NAMALWA (cell line): ENCODE measurements at regions not wholly inside any gene's neighbourhood (a gene's known extent, or its start where the extent isn't known, plus 50 kb on each side); places are given as distances from the start of the nearest gene placed in this dataset.
"Not testable (repeated sequence)": the region's sequence is repeated elsewhere in the genome, so short reads cannot be mapped to it uniquely, and the experiment has no call there.

Experiments used
- DNase-seq: peaks from one replicate; pipeline ENCODE4 v3.0.0-alpha.2; 2015; ENCODE audit warnings: low spot score

DNA sequence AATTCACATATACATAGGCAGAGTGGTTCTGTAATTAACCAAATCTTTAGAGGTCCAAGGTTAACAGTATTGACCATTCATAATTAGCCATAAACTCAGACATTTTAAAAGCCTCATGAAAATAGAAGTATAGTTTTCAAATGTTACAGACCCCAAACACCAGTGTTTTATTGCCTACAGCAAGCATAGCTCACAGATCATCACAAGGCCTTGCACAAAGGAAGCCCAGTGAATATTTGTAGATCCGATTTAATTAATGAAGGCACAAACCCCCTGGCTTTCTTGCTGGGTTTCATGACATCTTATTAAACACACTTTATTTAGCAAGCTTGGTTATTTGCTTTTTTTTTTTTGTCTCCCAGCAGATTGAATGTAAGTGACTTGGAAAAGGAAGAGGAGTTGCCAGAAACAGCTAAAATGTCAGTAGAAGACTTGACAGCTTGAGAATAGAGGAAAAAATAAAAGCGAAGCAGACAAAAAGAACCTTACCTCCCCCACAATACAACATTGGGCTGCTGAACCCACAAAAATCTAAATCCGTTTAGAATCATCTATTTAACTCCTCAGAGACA is 283.9 kb upstream of the TNC start:
- no peak for DNase-seq

DNA sequence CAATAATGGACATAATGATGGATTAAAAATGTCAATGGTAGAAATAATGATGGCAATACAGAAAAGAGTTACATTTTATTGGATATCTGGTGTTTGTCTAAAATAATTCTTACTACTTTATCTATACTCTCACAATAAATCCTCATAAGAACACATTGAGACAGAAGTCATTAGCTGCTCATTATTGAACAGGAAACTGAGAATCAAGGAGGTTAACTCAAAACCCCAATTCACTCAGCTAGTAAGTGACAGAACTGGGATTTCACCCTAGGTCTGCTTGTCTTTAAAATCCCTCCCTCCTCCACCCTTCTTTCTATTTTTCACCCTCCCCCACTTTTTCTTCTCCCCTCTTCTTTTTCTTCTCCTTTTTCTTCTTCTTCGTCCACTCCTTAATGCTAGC is 285.8 kb upstream of the TNC start:
- DNase-seq = no peak

DNA sequence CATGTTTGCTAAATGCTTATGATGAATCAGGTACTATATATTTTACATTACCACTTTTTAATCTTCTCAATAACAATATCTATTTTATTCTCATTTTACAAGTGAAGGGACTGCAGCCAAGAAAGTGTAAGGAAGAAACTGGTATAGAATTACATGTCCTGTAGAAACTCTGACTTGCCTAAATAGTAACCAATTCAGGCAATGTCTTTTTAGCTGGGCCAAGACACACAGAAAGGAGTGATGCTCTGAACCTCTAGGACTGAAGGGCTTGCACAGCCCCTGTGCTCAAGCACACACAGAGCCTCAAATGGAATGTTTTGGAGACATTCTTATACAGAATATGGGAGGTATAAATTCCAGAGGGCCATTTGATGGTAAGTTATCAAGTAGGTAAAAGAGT is 286.4 kb upstream of the TNC start:
- DNase-seq = no peak

DNA sequence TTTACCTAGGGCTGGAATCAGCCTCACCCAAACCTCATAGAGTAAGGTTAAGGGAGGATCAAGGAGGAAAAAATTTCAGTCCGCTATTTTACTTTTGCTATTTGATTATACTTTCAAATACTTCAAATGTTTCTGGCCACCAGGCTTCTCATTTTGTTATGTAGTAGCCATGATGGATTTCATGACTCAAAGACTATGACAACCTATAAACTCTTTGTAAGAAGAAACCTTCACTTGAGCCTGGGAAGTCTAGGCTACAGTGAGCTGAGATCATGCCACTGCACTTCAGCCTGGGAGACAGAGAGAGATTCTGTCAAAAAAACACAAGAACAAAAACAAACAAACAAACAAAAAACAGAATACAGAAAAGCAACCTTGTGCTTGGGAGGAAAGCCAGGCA is 293.6 kb upstream of the TNC start:
- DNase-seq = no peak

DNA sequence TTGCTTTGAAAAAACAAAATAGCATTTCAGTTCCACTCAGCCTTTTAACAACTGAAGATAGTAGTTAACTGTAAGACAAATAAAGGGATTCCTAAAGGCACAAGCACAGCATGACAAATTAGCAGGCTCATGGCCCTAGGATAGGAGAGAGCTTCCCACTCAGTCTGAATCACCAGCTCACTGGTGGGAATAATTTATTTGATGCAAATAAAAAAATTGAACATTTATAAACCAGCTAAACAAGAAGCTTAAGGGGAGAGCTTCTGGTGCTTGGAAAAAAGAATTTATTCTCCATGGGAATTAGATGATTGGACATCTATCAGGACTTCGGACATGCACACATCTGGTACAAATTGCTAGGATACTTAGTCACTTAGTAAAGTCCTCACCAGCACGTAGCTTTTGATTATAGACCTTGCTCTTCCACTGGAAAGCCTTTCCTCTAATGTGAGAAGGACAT is 294.1 kb upstream of the TNC start:
- no peak for DNase-seq

DNA sequence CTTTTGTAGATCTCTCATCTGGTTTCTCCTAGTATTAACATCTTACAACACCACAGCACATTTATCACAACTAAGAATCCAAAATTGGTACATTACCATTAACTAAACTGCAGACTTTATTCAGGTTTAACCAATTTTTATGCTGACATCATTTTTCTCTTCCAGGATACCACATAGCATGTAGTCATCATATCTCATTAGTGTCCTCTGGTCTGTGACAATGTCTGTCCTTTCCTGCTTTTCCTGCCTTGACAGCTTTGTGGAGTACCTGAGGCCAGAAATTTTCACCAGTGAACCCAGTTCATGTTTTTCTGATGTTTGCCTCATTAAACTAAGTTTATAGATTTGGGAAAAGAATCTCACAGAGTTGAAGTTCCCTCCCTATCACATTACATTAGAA is 294.7 kb upstream of the TNC start:
- DNase-seq = no peak

DNA sequence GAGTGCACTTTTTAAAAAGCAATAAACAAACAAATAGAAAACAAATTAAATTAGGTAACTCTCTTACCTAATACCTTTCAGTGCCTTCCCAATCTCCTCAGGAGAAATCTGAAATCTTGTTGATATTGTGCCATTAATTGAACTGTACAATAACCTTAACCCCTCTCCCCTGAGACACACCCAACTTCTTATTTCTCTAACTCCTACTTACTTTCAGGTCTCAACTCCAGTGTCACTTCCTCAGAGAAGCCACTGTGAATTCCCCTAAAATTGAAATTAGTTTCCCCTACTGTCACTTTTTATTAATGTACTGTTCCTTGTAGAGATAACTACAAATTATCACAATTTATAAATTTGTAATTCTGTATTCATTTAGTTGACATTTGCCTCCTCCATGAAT is 295.3 kb upstream of the TNC start:
- no peak for DNase-seq

DNA sequence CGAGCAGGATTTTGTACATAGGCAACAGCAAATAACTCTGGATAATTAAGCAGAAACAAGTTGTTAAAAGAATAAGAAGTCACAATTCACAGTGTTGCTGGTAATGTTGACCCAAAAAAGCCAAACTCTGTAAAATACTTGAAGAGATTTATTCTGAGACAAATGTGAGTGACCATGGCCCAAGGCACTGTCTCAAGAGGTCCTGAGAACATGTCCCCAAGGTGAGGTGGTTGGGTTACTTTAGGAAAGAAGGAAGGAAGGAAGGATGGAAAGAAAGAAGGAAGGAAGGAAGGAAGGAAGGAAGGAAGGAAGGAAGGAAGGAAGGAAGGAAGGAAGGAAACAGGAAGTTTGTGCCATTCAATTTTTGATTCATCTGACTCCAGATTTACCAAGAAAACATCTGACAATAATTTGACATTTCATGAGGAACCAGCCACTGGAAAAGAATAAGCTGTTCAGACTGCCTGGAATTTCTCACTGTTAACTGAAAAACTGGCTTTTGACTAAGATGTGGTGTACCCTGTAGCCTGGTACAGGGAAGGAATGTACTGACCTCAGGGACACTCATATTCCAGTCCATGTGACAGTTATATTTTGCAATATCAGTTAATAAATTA is 295.9 kb upstream of the TNC start:
- DNase-seq = no peak

DNA sequence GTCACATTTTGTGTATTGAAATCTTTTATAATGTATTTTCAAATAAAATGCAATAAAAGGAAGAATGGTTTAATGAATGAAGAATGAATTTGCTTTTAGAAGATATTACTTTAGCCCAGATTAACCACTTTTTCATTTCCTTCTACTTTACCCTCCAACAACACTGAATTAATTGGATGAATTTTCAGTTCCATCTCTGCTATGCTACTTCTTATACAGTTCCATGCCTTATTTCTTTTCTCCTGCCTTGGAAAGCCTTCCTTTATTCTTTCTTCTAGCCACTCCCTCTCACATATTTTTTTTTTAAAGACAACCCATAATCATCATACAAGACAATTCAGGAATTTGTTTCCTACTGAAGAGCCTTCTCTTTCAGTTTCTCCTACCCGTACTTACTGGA is 296.6 kb upstream of the TNC start:
- no peak for DNase-seq

DNA sequence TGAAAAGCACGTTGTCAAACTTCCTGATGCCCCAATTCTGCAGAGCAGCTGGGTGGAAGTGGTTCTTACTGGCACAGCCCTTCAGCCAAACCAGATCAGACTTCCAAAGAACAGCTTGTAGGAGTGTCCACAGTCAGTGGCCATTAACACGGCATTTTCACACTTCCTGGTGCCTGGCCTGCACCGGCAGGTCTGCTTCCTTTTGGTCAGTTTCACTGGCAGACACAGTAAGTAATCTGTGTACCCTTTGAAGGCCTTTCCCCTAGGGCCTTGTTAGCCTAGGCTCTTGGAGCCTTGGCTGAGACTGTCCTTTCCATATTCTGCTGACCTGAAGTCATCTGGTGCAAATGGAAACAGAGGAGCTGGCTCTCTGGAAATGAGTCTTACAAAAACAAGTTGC is 297.5 kb upstream of the TNC start:
- DNase-seq = no peak

DNA sequence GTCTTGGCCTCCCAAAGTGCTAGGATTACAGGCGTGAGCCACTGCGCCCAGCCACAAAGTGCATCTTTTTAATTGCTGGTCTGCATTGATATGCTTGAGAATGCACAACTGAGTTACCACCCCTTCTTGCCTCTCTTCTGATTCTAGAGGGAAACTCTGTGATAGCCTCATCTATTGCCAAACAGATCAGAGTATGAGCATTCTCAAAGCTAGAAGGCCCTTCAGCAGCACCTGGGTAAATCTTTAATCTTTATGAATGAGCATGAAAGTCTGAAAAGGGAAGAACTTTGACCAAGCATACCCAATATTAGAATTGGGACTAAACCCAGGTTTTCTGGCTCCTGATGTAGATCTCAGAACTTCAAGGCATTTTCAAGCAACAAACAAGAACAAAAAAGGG is 298.3 kb upstream of the TNC start:
- DNase-seq = no peak

DNA sequence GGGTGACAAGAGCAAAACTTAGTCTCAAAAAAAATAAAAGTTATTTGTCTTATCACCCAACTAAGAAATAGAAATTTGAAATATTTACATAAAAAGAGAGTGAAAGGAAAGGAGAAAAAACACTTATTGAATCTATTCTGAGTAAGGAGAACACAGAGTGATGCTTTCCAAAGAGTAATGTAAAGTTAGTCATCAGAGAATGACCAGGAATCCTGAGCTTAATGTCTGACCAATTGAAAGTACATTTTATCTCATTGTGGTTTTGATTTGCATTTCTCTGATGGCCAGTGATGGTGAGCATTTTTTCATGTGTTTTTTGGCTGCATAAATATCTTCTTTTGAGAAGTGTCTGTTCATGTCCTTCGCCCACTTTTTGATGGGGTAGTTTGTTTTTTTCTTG is 300.2 kb upstream of the TNC start:
- not testable (repeated sequence) for DNase-seq

DNA sequence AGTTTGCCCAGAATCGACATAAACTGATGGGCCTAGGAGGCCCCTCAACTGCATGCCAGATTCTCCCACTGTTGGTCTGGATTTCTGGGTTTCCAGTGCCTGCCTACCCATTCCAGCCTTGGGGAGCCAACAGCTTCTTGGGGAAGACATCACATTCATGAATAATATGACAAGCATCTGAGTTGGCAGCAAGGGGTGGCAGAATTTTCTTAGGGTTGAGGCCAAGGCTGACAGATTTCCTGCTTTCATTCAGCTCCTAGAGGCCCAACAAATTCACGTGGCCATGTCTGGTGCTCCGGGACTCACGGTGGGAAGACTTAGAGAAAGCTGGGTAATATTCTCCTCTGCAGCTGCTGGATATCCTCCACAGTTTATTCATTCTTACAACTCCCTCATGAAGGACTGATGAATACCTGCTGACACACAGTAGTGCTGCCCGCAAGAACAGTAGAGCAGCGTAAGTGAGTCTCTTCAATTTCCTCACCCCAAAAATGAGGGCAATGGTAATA is 305.0 kb upstream of the TNC start:
- DNase-seq = no peak

DNA sequence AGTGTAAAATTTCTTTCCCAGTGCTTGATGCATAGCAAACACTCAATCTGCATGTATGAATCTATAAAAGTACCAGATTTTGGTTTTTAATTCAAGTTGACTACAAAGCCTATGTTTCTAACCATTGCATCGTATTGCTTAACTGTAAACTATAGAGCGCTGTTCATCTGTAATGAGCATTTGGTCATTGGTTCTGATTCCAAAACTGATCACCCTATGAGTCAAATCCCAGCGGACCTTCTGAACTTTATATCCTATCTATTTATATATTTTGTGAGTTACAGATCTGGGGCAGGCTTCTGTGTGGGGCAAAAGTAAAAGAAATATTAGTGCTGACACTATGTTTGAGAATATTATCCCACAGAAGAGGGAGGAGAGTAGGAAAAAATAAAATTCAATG is 305.7 kb upstream of the TNC start:
- no peak for DNase-seq

DNA sequence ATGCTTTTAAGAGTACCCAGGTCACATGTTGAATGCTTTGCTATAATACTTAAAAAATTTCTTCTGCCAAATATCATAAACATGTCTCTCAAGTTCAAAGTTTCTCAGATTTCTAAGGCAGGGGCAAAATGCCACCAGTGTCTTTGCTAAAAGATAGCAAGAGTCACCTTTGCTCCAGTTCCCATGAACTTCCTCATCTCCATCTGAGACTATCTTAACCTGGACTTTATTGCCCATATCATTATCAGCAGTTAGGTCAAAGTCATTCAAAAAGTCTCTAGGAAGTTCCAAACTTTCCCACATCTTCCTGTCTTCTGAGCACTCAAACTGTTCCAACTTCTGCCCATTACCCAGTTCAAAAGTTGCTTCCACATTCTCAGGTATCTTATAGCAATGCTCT is 307.6 kb upstream of the TNC start:
- no peak for DNase-seq

DNA sequence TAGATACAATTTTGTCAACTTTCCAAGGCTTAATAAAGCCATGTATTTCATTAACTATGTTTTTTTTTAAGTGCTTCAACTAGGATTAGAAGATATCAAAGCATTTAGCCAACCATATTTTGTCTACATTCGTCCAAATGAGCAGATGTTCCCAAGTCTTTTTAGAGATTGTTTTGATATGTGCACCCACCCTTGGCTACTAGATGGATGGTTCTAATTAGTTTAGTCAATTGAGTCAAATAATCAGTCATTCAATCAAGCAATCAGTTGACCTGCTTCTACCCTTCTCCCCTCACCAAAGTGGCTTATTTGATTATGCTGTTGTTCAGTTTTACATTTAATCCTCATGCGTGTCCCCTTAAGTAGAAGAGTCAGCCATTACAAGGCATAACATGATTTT is 319.5 kb upstream of the TNC start:
- no peak for DNase-seq

DNA sequence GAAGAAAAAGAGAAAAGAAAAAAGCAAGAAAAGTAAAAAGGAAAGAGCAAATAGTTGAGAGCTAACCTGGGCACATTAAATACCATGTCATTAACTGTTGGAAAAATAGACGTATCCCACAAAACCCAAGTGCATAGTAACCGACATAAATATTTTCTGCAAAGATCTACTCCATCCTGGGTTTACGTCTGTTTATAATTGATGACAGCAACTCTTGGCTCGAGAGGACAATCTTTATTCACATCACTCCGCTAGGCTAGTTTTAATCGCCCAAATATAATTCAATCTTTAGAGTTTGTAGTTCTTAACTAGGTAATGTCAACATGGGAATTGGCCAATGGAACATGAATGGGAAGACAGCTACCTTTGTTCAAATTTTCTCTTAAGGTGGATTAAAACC is 321.7 kb upstream of the TNC start:
- DNase-seq = no peak

DNA sequence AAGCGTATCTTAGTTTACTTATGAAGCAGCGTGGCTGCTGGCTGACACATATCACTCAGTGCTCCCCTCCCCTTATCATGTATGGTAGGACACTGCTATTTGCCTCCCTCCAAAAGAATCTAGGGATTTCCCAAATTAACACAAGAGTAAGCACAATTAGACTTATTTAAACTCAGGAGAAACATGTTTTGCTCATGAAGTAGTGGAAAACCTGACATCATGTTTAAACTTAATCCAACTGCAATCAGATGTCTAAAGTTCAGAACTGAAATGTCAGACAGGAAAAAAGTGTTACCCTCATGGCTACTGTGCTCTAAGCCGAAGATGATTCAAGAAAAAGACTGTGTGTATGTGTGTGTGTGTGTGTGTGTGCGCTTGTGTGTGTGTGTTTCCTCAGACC is 324.1 kb upstream of the TNC start:
- DNase-seq = no peak

DNA sequence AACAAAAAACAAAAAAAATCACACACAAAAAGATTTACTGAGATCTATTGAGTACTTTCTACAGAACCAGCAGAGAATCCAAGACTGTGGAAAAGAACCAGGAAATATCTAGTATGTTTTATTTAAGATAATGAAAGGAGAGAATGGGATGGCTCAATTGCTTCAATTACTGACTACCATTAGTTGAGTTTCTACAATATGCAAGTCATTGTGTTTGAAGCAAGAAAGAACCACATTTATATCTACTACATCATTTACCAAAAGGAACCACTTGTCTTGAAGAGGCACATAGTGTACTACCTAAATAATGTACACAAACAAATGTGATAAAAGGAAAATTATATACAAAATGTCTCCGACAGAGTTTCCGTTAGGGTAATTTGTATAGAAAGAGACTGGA is 325.9 kb upstream of the TNC start:
- no peak for DNase-seq

DNA sequence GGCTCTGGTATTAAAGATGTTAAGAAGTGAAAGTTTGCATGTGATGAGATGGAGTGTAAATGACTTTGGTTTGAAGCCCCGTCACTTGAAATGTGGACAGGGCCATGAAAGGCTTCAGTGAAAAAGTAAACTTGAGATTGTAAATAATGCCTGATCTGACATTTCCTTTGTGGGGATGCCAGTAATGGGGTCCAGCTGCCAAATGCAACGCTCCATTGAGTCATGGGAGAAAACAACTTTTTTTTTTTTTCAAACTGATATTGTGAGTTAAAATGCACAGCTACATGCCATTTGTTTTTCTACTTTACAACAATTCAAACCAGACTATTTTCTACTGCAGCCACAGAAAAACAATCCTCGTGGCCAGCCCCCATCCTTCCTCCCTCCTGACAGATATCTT is 327.0 kb upstream of the TNC start:
- DNase-seq = no peak

DNA sequence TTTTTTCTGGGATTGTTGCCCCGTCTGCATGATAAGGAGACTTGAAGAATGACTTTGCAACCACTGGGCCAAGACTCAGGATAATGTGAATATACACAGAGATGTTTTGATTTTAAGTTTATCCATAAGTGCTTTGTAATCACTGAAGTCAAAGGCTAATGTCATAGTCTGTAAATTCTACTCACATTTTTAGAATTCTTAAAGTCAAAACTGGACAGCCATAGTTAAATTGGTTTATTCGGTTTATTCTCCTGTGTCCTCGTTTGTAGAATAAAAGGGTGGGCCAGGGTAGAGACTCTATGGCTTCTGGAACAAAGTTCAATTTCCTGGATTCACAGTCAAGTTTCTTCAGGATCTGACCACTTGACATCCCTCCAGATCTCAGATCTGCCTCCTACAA is 327.7 kb upstream of the TNC start:
- DNase-seq = no peak

DNA sequence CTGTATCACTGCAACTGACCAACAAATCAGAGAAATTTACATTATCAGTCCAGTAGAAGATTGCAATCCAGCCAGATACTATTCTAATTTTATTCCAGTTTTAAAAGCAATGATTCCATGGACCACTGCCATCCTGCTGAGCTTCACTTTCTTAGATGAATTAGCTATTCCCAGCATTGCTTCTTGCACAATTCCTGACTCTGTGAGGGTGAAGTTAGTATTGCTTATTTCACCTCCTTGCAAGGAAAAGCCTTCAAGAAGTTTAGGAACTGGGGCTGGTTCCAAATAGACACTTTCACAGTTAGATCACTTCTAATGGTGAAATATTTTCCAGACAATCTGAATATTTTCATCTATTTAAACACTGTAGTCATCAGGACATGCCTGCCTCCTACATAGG is 338.6 kb upstream of the TNC start:
- no peak for DNase-seq

DNA sequence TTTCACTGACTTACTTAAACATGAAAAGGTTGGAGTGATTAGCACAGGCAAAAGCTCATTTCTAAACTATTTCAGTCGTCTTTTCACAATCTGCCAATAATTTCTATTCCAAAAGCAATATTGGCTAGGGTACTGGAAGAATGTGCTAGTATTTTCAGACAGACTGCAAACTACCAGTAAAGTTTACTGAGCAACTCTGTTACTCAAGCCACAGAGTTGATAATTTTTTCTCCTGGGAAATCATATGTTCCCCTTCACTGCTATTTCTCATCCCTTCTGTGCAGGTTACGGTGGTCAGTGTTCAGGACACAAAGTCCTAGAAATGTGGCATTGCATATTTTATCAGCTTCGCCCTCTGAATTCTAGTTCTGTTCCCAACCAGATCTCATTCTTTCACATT is 343.3 kb upstream of the TNC start:
- DNase-seq = no peak

DNA sequence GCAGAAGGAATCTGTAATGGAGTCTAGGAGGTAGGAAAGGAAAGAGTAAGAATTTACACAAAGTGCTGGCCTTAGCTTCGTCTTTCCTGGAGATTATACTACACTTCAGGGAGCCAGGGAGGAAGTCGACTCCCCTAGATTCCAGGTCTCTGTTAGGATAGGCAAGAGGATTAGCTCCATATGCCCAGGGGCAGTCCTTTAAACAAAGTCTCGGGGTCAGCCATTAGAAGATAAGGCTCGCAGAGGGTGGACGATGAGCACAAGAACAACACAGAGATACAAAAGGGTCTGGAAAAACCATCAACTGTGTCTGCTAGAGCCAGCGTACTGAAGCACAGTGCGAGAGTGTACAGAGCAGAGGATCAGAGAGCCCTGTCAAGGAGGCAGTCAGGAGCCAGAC is 344.7 kb upstream of the TNC start:
- DNase-seq = no peak
